ENCODE measurements at regions not wholly inside any gene's neighbourhood (a gene's known extent, or its start where the extent isn't known, plus 50 kb on each side); places are given as distances from the start of the nearest gene placed in this dataset.

DNA sequence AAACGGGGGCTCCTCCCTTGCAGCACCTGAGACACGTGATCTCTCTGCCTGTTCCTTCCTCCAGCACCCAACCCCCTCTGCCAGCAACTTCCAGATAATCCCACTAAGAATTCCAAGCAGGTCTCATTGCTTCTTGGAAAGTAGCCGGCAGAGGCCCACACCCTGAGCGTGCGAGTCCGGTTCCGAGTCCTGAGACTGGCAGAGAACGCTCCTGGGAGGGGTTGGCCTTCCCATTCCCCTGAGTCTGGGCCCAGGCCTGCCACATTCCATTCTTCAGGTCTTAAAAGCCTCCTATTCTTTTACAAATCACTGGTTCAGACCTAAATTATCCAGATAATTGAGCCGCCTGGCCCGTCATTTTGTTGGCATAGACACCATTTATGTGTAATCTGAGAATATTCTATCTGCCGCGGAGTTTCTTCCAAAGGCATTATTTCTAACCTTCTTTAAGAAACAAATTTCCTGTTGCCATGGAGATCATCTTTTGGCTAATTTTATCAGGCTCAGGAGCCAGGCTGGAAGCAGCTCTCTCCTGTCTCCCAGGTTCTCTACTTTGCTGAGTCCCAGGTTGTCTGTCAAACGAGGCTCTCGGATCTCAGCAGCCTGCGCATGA, 165.4 kb downstream of the MYCN start:
- DNase-seq (ENCODE audit: low read depth), result no peak
- no peak overlapping the region for H3K4me3 ChIP-seq (ENCODE audit: low read depth, low read length)
- TF ChIP-seq, protein P1, sequence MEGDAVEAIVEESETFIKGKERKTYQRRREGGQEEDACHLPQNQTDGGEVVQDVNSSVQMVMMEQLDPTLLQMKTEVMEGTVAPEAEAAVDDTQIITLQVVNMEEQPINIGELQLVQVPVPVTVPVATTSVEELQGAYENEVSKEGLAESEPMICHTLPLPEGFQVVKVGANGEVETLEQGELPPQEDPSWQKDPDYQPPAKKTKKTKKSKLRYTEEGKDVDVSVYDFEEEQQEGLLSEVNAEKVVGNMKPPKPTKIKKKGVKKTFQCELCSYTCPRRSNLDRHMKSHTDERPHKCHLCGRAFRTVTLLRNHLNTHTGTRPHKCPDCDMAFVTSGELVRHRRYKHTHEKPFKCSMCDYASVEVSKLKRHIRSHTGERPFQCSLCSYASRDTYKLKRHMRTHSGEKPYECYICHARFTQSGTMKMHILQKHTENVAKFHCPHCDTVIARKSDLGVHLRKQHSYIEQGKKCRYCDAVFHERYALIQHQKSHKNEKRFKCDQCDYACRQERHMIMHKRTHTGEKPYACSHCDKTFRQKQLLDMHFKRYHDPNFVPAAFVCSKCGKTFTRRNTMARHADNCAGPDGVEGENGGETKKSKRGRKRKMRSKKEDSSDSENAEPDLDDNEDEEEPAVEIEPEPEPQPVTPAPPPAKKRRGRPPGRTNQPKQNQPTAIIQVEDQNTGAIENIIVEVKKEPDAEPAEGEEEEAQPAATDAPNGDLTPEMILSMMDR (conservative IDR thresholded peaks at IDR 0.05; ENCODE audit: low read depth, low read length), result no peak

DNA sequence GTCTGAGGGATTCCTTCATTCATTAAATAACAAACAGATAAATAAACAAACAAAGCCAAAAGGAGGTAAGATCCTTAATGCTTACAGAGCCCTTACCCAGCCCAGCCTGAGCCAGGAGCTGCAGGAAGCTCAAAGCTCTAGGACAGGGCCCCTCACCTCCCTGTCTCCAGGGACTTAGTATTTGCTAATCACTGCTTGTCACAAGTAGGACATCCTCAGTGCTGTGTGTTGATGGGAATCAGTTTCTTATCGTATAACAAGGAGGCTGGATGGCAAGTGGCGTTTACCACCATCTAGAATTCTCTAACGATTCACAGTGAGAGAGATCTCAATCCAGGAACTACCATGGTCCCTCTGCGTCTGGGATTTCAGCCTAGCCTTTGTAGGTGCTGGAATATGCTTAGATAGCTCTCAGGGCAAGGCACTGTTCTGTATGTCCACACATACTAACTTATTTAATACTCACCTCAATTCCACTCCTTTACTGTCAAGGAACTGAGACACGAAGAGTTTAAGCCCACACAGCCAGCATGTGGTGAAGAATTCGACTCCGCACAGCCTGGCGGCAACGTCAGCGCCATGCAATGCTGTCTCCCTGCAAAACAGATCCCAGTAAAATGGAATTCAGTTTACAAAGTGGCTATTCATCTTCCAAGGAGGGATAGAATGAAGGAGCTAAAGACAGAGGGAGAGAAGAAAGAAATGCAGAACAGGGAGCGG, 164.8 kb downstream of the MYCN start:
- H3K4me3 ChIP-seq (ENCODE audit: low read depth, low read length), result no peak overlapping the region
- TF ChIP-seq, protein P1 (conservative IDR thresholded peaks at IDR 0.05; ENCODE audit: low read depth, low read length), result no peak
- no peak for DNase-seq (ENCODE audit: low read depth)

DNA sequence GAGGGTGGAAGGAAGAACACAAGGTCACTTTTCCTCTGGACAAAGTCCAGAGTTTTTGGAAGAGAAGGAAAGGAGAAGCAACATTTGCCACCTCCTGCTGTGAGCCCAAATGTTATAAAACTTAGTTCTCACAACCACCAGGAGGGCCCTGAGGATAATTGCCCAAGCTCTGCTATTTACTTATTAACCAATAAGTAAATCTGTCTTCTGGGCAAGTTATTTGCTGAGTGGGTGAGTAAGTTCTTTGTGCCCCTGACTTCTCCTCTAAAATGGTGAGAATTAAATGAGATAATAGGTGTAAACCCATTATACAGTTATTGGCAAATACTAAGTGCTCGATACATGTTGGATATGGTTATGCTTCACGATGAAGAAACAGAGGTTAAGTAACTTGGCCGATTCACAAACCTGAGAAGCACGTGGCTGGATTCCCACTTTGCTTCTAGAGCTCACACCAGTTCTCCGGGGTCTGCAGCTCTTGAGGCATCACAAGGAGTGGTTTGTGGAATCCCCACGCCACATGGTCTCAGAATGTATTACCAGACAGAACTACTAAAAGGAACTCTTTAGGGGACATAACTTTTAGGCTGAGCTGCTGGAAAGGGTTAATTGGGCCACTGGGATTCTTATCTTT, 164.1 kb downstream of the MYCN start:
- no peak overlapping the region for H3K4me3 ChIP-seq (ENCODE audit: low read depth, low read length)
- no peak for DNase-seq (ENCODE audit: low read depth)
- TF ChIP-seq, protein P1 (conservative IDR thresholded peaks at IDR 0.05; ENCODE audit: low read depth, low read length), result no peak

DNA sequence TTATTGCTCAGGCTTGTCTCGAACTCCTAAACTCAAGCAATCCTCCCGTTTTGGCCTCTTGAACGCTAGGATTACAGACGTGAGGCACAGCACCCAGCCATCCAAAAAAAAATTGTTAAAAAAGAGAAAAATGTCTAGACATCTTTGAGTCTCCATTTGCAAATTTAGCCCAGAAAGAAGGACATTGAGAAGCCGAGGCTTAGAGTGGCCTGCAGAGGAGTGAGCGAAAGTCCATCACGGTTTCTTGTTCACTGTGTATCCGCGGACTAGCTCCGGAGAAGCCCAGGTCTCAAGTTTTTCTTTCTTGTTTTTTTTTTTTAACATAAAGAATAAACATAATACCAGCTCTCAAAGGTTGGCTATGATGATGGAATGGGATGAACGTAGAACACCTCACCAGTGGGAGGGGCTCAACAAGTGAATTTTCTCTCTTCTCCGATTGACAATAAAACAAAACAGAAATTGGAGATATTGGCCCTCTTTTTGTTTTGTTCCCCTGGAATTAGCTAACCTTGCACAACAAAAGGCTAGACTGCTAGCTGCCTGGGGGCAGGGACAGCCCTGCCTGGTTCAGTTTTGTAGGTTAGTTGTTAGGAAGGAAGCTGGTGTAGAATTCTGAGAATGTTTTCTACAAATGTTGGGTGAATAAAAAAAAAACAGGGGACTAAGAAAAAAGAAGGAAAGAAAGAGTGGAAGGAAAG, 163.4 kb downstream of the MYCN start:
- DNase-seq (ENCODE audit: low read depth), result no peak
- TF ChIP-seq, protein P1 (conservative IDR thresholded peaks at IDR 0.05; ENCODE audit: low read depth, low read length), result no peak

DNA sequence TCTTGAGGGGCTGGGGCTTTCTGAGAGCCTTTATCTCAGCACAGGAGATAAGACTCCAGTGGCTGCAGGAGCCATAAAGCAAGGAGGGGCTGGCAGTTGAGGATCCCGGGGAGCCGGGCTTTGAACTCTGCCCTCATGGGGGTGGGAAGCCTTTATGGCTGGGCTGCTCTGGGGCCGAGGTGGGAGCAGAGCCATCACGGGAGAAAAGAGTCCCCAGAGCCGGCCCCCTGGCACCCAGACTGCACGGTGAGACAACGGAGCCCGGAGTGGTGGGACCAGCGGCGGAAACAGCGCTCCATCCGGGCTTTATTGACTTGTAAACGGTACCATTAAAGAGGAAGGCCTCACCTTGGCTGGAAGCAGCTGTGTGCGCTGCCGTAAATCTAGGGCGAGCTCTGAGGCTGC, 162.6 kb downstream of the MYCN start:
- no peak for DNase-seq (ENCODE audit: low read depth)
- H3K4me3 ChIP-seq (ENCODE audit: low read depth, low read length), result no peak overlapping the region
- TF ChIP-seq, protein P1 (conservative IDR thresholded peaks at IDR 0.05; ENCODE audit: low read depth, low read length), result no peak

More for the DNA sequence above, 163.4 kb downstream of the MYCN start:
- no peak overlapping the region for H3K4me3 ChIP-seq (ENCODE audit: low read depth, low read length)

DNA sequence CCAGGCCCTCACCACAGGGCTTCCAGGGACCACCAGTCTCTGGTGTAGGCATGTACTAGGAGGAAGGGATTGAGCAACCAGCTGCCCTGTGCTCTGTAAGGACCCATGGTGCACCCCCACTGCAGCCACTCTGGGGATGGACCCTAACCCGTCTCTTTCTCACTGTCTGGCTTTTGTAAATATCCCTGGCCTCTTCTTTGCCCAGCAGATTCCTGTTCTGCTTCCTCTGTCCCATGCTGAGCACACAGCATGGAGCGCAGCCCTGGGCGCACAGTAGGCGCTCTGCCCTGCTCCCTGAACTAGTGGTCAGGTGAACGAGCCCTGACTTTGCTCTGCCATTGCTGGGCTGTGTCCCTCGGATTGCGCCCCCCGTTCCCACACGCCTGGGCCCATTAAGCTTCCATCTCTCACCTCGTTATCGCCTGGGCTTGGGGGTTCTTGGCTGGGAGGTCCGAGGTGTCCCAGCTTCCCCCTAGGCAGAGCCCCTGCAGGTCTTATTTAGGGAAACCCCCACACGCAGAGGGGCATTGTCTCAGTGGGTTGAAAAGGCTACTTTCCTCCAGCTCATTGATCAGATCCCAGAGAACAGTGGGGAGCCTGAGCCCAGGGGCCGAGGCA, 162.1 kb downstream of the MYCN start:
- no peak overlapping the region for H3K4me3 ChIP-seq (ENCODE audit: low read depth, low read length)
- TF ChIP-seq, protein P1 (conservative IDR thresholded peaks at IDR 0.05; ENCODE audit: low read depth, low read length), result no peak
- no peak for DNase-seq (ENCODE audit: low read depth)

All from choroid plexus epithelial cell (primary cell).